ENCODE measurements at regions not wholly inside any gene's neighbourhood (a gene's known extent, or its start where the extent isn't known, plus 50 kb on each side); places are given as distances from the start of the nearest gene placed in this dataset.

- no peak overlapping the region for H3K9ac ChIP-seq
- 57% methylated on average over 17 of the region's 18 CpGs for WGBS (ENCODE audit: low lambda C conversion rate)
- H3K36me3 ChIP-seq (replicated peaks in 1 of 2; ENCODE audit: control insufficient read depth in 1 of 2, insufficient read depth in 2 of 2, low read length in 1 of 2), result no peaks in the 10 kb centered on the region
- H3K4me1 ChIP-seq (ENCODE audit: control insufficient read depth in 1 of 2, insufficient read depth in 2 of 2, low read depth in 1 of 2, low read length in 1 of 2), result no peaks in the 10 kb centered on the region; a peak in 1 of 4 replicates
- CTCF ChIA-PET, result interaction anchor here (1.5 kb wide), 1 partner anchor 21 kb away, joined by 4 read pairs; no protein-coding TSS in a partner anchor
- H3K4me2 ChIP-seq, result no peak overlapping the region
- no peaks in the 10 kb centered on the region for H3K9me2 ChIP-seq
- no peak for DNase-seq
- no peaks in the 10 kb centered on the region for H4K20me1 ChIP-seq (ENCODE audit: insufficient read depth)
- H3K27ac ChIP-seq (ENCODE audit: low read depth in 2 of 2, low read length in 1 of 2), result no peak overlapping the region
- H3K79me2 ChIP-seq (ENCODE audit: insufficient read depth), result no peaks in the 10 kb centered on the region
- H3K4me3 ChIP-seq (ENCODE audit: low read depth in 2 of 2, low read length in 1 of 2), result no peak overlapping the region
- POLR2A ChIA-PET, result no interaction called here
- H2AFZ ChIP-seq (ENCODE audit: low read depth), result no peak overlapping the region
- TF ChIP-seq USF2 (IDR thresholded peaks at IDR 0.05; ENCODE audit: borderline replicate concordance, low read depth, low read length) (no peak), FOSL2 (IDR thresholded peaks at IDR 0.05; ENCODE audit: borderline replicate concordance, low read depth) (no peak), REST (IDR thresholded peaks at IDR 0.05; ENCODE audit: low read depth, low read length) (no peak), TEAD4 (IDR thresholded peaks at IDR 0.05; ENCODE audit: borderline replicate concordance, insufficient read depth) (no peak), EP300 (IDR thresholded peaks at IDR 0.05; ENCODE audit: borderline replicate concordance in 1 of 2, low read depth in 1 of 2, low read length in 1 of 2) (no peak), TCF12 (IDR thresholded peaks at IDR 0.05) (no peak), RFX5 (IDR thresholded peaks at IDR 0.05; ENCODE audit: low read length) (no peak), GATA2 (CRISPR knock-in tag; IDR thresholded peaks at IDR 0.05) (no peak), FOXJ3 (CRISPR knock-in tag; IDR thresholded peaks at IDR 0.05) (no peak), RAD21 (IDR thresholded peaks at IDR 0.05; ENCODE audit: low read length) (no peak), USF1 (IDR thresholded peaks at IDR 0.05; ENCODE audit: borderline replicate concordance, low read depth) (no peak)
- H3K9me3 ChIP-seq, result no peaks in the 10 kb centered on the region
- no peaks in the 10 kb centered on the region for H3K27me3 ChIP-seq (ENCODE audit: insufficient read depth)
- no peaks in the 10 kb centered on the region for H3F3A ChIP-seq (replicated peaks; ENCODE audit: insufficient read depth)
These were observed 77.7 kb upstream of the RUFY1 start for GRCh38 chr5:179472641-179473040.

GRCh38 chr5:179472174-179472573 lies 78.2 kb upstream of the RUFY1 start:
- 21% methylated on average over 4 of the region's 4 CpGs for WGBS (ENCODE audit: low lambda C conversion rate)

More at GRCh38 chr5:179472174-179472573, 78.2 kb upstream of the RUFY1 start:
- Histone ChIP-seq H4K20me1 (ENCODE audit: insufficient read depth) (no peaks in the 10 kb centered on the region), H3K36me3 (replicated peaks in 1 of 2; ENCODE audit: control insufficient read depth in 1 of 2, insufficient read depth in 2 of 2, low read length in 1 of 2) (no peaks in the 10 kb centered on the region), H2AFZ (ENCODE audit: low read depth) (no peak overlapping the region), H3F3A (replicated peaks; ENCODE audit: insufficient read depth) (no peaks in the 10 kb centered on the region), H3K27ac (ENCODE audit: low read depth in 2 of 2, low read length in 1 of 2) (no peak overlapping the region), H3K9me2 (no peaks in the 10 kb centered on the region), H3K4me2 (no peak overlapping the region), H3K4me3 (ENCODE audit: low read depth in 2 of 2, low read length in 1 of 2) (no peak overlapping the region), H3K4me1 (ENCODE audit: control insufficient read depth in 1 of 2, insufficient read depth in 2 of 2, low read depth in 1 of 2, low read length in 1 of 2) (no peaks in the 10 kb centered on the region; a peak in 1 of 4 replicates), H3K9ac (no peak overlapping the region), H3K27me3 (ENCODE audit: insufficient read depth) (no peaks in the 10 kb centered on the region), H3K79me2 (ENCODE audit: insufficient read depth) (no peaks in the 10 kb centered on the region), H3K9me3 (no peaks in the 10 kb centered on the region)
- DNase-seq, result no peak
- ChIA-PET CTCF (interaction anchor here (1.5 kb wide), 1 partner anchor 21 kb away, joined by 4 read pairs; no protein-coding TSS in a partner anchor), POLR2A (no interaction called here)
- TF ChIP-seq FOSL2 (IDR thresholded peaks at IDR 0.05; ENCODE audit: borderline replicate concordance, low read depth) (no peak), MXI1 (IDR thresholded peaks at IDR 0.05; ENCODE audit: low read depth, low read length) (no peak), TCF12 (IDR thresholded peaks at IDR 0.05) (no peak), TEAD4 (IDR thresholded peaks at IDR 0.05; ENCODE audit: borderline replicate concordance, insufficient read depth) (no peak), GABPA (IDR thresholded peaks at IDR 0.05; ENCODE audit: low read depth) (no peak), EP300 (IDR thresholded peaks at IDR 0.05; ENCODE audit: borderline replicate concordance in 1 of 2, low read depth in 1 of 2, low read length in 1 of 2) (no peak), MEF2A (IDR thresholded peaks at IDR 0.05; ENCODE audit: borderline replicate concordance, low read depth) (no peak), MAX (IDR thresholded peaks at IDR 0.05; ENCODE audit: low read depth) (no peak), USF2 (IDR thresholded peaks at IDR 0.05; ENCODE audit: borderline replicate concordance, low read depth, low read length) (no peak)

Measured in SK-N-SH (cell line).